ENCODE measurements at regions not wholly inside any gene's neighbourhood (a gene's known extent, or its start where the extent isn't known, plus 50 kb on each side); places are given as distances from the start of the nearest gene placed in this dataset.

DNA sequence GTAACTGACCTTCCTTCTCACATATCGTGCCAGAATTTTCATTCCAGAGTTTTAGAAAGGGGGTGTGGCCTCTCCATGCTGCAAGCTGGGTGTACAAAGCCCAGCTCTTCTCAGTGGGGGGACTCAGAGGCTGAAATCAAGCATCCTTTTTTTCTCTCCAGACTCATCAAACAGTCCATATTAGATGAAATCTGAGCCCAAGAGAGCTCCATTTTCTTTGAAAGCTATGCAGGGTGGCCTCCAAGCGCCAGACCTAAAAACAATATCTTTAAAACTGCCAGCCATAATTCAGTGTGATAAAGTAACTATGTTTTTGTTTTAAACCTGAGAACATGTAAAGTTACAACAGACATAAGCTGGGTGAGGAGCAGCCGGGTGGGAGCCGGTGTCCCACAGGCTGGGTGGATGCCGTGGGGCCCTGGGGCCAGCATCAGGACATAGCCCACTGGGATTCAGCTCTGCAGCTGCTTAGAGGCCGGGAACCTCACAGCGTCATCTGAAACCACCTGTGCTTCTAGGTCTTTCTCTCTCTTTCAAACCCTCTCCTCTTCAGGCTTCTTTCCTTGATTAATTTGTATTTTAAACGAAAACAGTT lies 249.2 kb downstream of the ZNF536 start:
- Histone ChIP-seq H3K79me2 (ENCODE audit: control insufficient read depth in 1 of 2, insufficient read depth in 2 of 2, low read length in 2 of 2) (no peaks in the 10 kb centered on the region), H3K9me3 (ENCODE audit: insufficient read depth in 2 of 2, low read depth in 1 of 2, low read length in 1 of 2) (peaks cover 0 to 5% of the 10 kb centered on the region in 2 experiments; a peak in 3 of 4 replicates), H3K4me2 (ENCODE audit: insufficient read depth in 1 of 2, low read depth in 2 of 2, low read length in 2 of 2) (no peak overlapping the region), H3K9ac (replicated peaks in 1 of 4; ENCODE audit: extremely low read depth in 1 of 4, low read depth in 3 of 4, low read length in 3 of 4) (no peak overlapping the region), H4K91ac (replicated peaks; ENCODE audit: insufficient read length, low read length) (no peak overlapping the region), H4K20me1 (replicated peaks in 1 of 2; ENCODE audit: control insufficient read depth in 1 of 2, insufficient read depth in 2 of 2, low read length in 2 of 2) (no peaks in the 10 kb centered on the region), H2BK20ac (ENCODE audit: low read length) (no peak overlapping the region), H2BK120ac (replicated peaks; ENCODE audit: low read depth, low read length) (no peak overlapping the region), H3K14ac (ENCODE audit: insufficient read length) (no peak overlapping the region), H4K5ac (ENCODE audit: insufficient read length, low read depth, low read length) (no peak overlapping the region), H4K8ac (ENCODE audit: extremely low read depth, insufficient read depth, low read length) (no peak overlapping the region), H3K27ac (ENCODE audit: low read depth, low read length) (no peak overlapping the region), H3K4me3 (ENCODE audit: extremely low read depth in 1 of 4, insufficient read depth in 2 of 4, low read depth in 3 of 4, low read length in 4 of 4) (no peak overlapping the region), H3K4me1 (replicated peaks in 1 of 4; ENCODE audit: control insufficient read depth in 3 of 4, insufficient read depth in 4 of 4, low read length in 3 of 4) (no peaks in the 10 kb centered on the region), H3K36me3 (ENCODE audit: control insufficient read depth in 2 of 4, insufficient read depth in 4 of 4, low read length in 3 of 4) (no peaks in the 10 kb centered on the region), H2AFZ (ENCODE audit: low read length) (no peak overlapping the region), H2AK5ac (ENCODE audit: low read depth, low read length) (no peak overlapping the region), H3K79me1 (ENCODE audit: low read depth, low read length) (no peaks in the 10 kb centered on the region), H3K18ac (ENCODE audit: extremely low read depth, low read length) (no peak overlapping the region), H3K27me3 (replicated peaks in 1 of 4; ENCODE audit: control insufficient read depth in 3 of 4, extremely low read depth in 1 of 4, insufficient read depth in 3 of 4, low read length in 3 of 4) (no peaks in the 10 kb centered on the region), H2BK12ac (ENCODE audit: low read depth, low read length) (no peak overlapping the region), H3K23me2 (ENCODE audit: low read depth, low read length) (no peaks in the 10 kb centered on the region), H3K4ac (replicated peaks; ENCODE audit: insufficient read length, low read depth, low read length) (no peak overlapping the region), H3K56ac (replicated peaks; ENCODE audit: insufficient read length, low read depth, low read length) (no peak overlapping the region), H3K23ac (ENCODE audit: insufficient read length) (no peak overlapping the region), H2BK5ac (ENCODE audit: low read depth, low read length) (no peak overlapping the region), H2BK15ac (ENCODE audit: low read length) (no peak overlapping the region)
- TF ChIP-seq GTF2F1 (IDR thresholded peaks at IDR 0.05; ENCODE audit: borderline replicate concordance, low read depth, low read length) = no peak
- no peak for TF ChIP-seq RXRA (IDR thresholded peaks at IDR 0.05; ENCODE audit: insufficient read depth, low read depth, low read length)
- TF ChIP-seq CHD1 (IDR thresholded peaks at IDR 0.05; ENCODE audit: low read depth, low read length) = no peak
- no peak for TF ChIP-seq CEBPB (IDR thresholded peaks at IDR 0.05; ENCODE audit: low read depth, low read length)
- no peak for TF ChIP-seq SIRT6 (IDR thresholded peaks at IDR 0.05; ENCODE audit: low read length)
- no peak for TF ChIP-seq YY1 (IDR thresholded peaks at IDR 0.05; ENCODE audit: low read depth, low read length)
- ChIA-PET CTCF (ENCODE audit: partially characterized antibody) (interaction anchor here (1.1 kb wide), 1 partner anchor 123 kb away, joined by 3 read pairs; no protein-coding TSS in a partner anchor), POLR2A (ENCODE audit: partially characterized antibody) (interaction anchor here (1.1 kb wide), 1 partner anchor 11 kb away, joined by 3 read pairs; no protein-coding TSS in a partner anchor)
- 92% methylated on average over 8 of the region's 8 CpGs; no CpG with 5 or more reads in 1 of the 2 experiments for WGBS, 2 experiments (ENCODE audit: extremely low coverage in 1 of 2, insufficient coverage in 1 of 2, insufficient read length in 1 of 2, insufficient replicate concordance in 2 of 2, low coverage in 1 of 2, low lambda C conversion rate in 2 of 2, missing lambda C conversion rate in 1 of 2)
- DNase-seq (ENCODE audit: low read depth in 1 of 2, low spot score in 2 of 2) = no peak
- no peak for FAIRE-seq
